Astrocyte of the cerebellum (primary cell): ENCODE measurements at regions not wholly inside any gene's neighbourhood (a gene's known extent, or its start where the extent isn't known, plus 50 kb on each side); places are given as distances from the start of the nearest gene placed in this dataset.

ENCODE experiments used
- DNase-seq: peaks from one replicate; pipeline ENCODE4 v3.0.0-alpha.2; 2011; ENCODE audit warnings: low read depth
- H3K4me3 ChIP-seq: 2 replicates; pipeline ENCODE4 v1.5.1; 2011; ENCODE audit warnings: mild to moderate bottlenecking, low read depth, low read length, moderate library complexity
- in situ Hi-C: cut with HindIII; loops from 2 replicates; pipeline ENCODE4 v1.10.0; 2017; ENCODE audit warnings: low sequenced_read_pairs
- TF ChIP-seq, protein P1 (sequence below): IDR thresholded peaks from 2 replicates; pipeline ENCODE4 v1.5.1; 2012; ENCODE audit warnings: low read length, low read depth, moderate library complexity, mild to moderate bottlenecking; ENCODE audit errors: missing control alignments

GRCh38 chr15:47504624-47505256 lies 212.6 kb upstream of the SEMA6D start:
- no peak for DNase-seq
- TF ChIP-seq, protein P1, sequence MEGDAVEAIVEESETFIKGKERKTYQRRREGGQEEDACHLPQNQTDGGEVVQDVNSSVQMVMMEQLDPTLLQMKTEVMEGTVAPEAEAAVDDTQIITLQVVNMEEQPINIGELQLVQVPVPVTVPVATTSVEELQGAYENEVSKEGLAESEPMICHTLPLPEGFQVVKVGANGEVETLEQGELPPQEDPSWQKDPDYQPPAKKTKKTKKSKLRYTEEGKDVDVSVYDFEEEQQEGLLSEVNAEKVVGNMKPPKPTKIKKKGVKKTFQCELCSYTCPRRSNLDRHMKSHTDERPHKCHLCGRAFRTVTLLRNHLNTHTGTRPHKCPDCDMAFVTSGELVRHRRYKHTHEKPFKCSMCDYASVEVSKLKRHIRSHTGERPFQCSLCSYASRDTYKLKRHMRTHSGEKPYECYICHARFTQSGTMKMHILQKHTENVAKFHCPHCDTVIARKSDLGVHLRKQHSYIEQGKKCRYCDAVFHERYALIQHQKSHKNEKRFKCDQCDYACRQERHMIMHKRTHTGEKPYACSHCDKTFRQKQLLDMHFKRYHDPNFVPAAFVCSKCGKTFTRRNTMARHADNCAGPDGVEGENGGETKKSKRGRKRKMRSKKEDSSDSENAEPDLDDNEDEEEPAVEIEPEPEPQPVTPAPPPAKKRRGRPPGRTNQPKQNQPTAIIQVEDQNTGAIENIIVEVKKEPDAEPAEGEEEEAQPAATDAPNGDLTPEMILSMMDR = no peak
- no peak overlapping the region for H3K4me3 ChIP-seq
- in situ Hi-C loops = no loop called here

DNA sequence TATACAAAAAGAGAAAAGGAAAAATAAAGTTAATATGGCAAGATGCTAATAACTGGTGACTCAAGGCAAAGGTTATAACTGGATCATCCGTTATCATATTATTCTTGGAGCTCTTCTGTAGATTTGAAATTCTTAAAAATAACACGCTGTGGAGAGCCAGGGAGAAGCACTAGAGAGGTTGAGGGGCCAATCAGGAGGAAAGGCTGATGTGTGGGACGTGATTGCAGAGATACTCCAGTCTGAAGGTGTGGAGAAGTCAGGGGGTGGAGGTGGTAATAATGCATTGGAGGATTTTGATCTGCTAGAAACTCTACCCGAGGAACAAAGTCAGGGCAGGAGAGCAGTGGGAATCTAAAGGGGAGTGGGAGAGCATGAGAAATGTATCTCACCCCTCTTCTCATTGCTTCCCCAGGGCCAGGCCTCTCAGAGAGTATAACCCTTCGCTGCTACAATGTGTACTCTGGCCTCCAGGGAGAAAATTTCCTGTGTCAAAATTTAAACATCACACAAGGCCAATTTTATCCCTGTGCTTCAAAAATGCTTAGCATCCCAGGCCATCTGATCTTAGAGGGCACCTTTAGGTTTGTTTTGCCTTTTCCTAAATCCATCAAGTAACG lies 211.5 kb upstream of the SEMA6D start:
- no peak overlapping the region for H3K4me3 ChIP-seq
- in situ Hi-C loops = no loop called here

GRCh38 chr15:47506329-47507100 lies 210.8 kb upstream of the SEMA6D start:
- TF ChIP-seq, protein P1 = no peak
- no peak overlapping the region for H3K4me3 ChIP-seq
- in situ Hi-C loops = no loop called here
- DNase-seq = peak; percentile 32

More for the DNA sequence above, 211.5 kb upstream of the SEMA6D start:
- DNase-seq = no peak
- TF ChIP-seq, protein P1 = no peak

GRCh38 chr15:47507221-47507985 lies 209.9 kb upstream of the SEMA6D start:
- in situ Hi-C loops = no loop called here
- TF ChIP-seq, protein P1 = no peak
- DNase-seq = no peak
- no peak overlapping the region for H3K4me3 ChIP-seq

DNA sequence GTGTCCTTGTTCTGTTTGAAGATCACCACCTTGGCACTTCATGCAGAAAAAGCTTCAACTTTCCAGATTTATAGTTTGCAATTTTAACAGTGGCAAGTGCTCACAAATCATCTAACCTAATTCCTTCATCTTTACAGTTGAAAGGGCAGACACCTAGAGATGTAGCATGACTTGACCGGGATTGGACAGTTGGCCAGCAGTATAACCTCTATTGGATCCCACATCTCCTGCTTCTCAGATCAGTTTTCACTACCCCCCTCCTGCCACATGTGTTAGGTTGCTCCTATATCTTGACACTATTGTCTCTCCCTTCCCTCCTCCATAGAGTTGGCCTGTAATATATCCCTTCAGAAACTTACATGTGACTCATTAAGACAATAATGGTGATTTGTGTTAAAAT lies 206.0 kb upstream of the SEMA6D start:
- TF ChIP-seq, protein P1 = no peak
- in situ Hi-C loops = no loop called here
- no peak for DNase-seq
- H3K4me3 ChIP-seq = no peak overlapping the region

- in situ Hi-C loops = no loop called here
- TF ChIP-seq, protein P1 = no peak
- H3K4me3 ChIP-seq = no peak overlapping the region
- no peak for DNase-seq
Observed at GRCh38 chr15:47513471-47513870, 203.8 kb upstream of the SEMA6D start.
